WTC11 (cell line): ENCODE measurements at regions not wholly inside any gene's neighbourhood (a gene's known extent, or its start where the extent isn't known, plus 50 kb on each side); places are given as distances from the start of the nearest gene placed in this dataset.

ENCODE experiments used
- ATAC-seq: fragments of 200-7000 bp; cut with Tn5 transposase; 2 replicates; pipeline ENCODE4 v1.10.0; 2021; ENCODE audit warnings: mild to moderate bottlenecking, moderate library complexity
- CTCF ChIA-PET: fragments of 300-600 bp; sonication (Branson Sonifier 250); formaldehyde crosslinking; loops from one replicate; lab custom pipeline; 2021; ENCODE audit warnings: antibody characterized with exemption; lab: Charles Lee
- POLR2A ChIA-PET: fragments of 350-600 bp; sonication (Branson Sonifier 250); formaldehyde crosslinking; loops from one replicate; lab custom pipeline; 2021; ENCODE audit warnings: antibody characterized with exemption; lab: Charles Lee
- DNase-seq: peaks from one replicate; pipeline ENCODE4 v3.0.0; 2021; ENCODE audit warnings: low spot score
- H3K27ac Mint-ChIP-seq: 2 replicates; pipeline ENCODE4 v1.8.0; 2021; ENCODE audit warnings: mixed read lengths
- H3K27me3 Mint-ChIP-seq: 2 replicates; pipeline ENCODE4 v1.8.0; 2021; ENCODE audit warnings: low read depth, mild to moderate bottlenecking, moderate library complexity, mixed read lengths
- H3K36me3 Mint-ChIP-seq: 2 replicates; pipeline ENCODE4 v1.8.0; 2021; ENCODE audit warnings: mixed read lengths
- H3K4me1 Mint-ChIP-seq: 2 replicates; pipeline ENCODE4 v1.8.0; 2022; ENCODE audit warnings: mixed read lengths
- H3K4me3 Mint-ChIP-seq: 2 replicates; pipeline ENCODE4 v1.8.0; 2021; ENCODE audit warnings: mild to moderate bottlenecking, moderate library complexity, mixed read lengths
- H3K9me3 Mint-ChIP-seq: 2 replicates; pipeline ENCODE4 v1.8.0; 2021; ENCODE audit warnings: mixed read lengths
- CREB1 ChIP-seq: sonication (generic); formaldehyde crosslinking; IDR thresholded peaks from 2 replicates; pipeline ENCODE4 v1.8.0; 2023; ENCODE audit warnings: mild to moderate bottlenecking, missing genetic modification reagents
- CREM ChIP-seq: sonication (generic); formaldehyde crosslinking; IDR thresholded peaks from 2 replicates; pipeline ENCODE4 v1.8.1; 2022; ENCODE audit warnings: mild to moderate bottlenecking, missing genetic modification reagents, moderate library complexity
- FOXP1 ChIP-seq: sonication (generic); formaldehyde crosslinking; IDR thresholded peaks from 2 replicates; pipeline ENCODE4 v1.8.0; 2022; ENCODE audit warnings: missing genetic modification reagents, mild to moderate bottlenecking, moderate library complexity, borderline replicate concordance
- GRHL2 ChIP-seq: fragments of 250-450 bp; sonication (Bioruptor Pico); IDR thresholded peaks from 2 replicates; pipeline ENCODE4 v1.8.0; 2022; ENCODE audit warnings: mild to moderate bottlenecking, moderate library complexity; ENCODE audit not compliant: insufficient replicate concordance, severe bottlenecking
- HMGA2 ChIP-seq: fragments of 250-450 bp; sonication (Bioruptor Pico); IDR thresholded peaks from 2 replicates; pipeline ENCODE4 v1.4.0; 2021; ENCODE audit warnings: mild to moderate bottlenecking, moderate library complexity
- NR2C2 ChIP-seq: sonication (generic); formaldehyde crosslinking; IDR thresholded peaks from 2 replicates; pipeline ENCODE4 v1.8.0; 2022; ENCODE audit warnings: mild to moderate bottlenecking, missing genetic modification reagents
- SMAD4 ChIP-seq: sonication (generic); formaldehyde crosslinking; IDR thresholded peaks from 2 replicates; pipeline ENCODE4 v1.8.0; 2022; ENCODE audit warnings: mild to moderate bottlenecking, missing genetic modification reagents
- SOX15 ChIP-seq: fragments of 250-450 bp; sonication (Bioruptor Pico); IDR thresholded peaks from 2 replicates; pipeline ENCODE4 v1.9.0; 2021; ENCODE audit warnings: mild to moderate bottlenecking
- TCF7 ChIP-seq: sonication (generic); formaldehyde crosslinking; IDR thresholded peaks from 2 replicates; pipeline ENCODE4 v1.8.0; 2022; ENCODE audit warnings: mild to moderate bottlenecking, low read depth, missing genetic modification reagents, moderate library complexity
- ZBTB21 ChIP-seq: sonication (generic); formaldehyde crosslinking; IDR thresholded peaks from 2 replicates; pipeline ENCODE4 v1.8.1; 2023; ENCODE audit warnings: mild to moderate bottlenecking, missing genetic modification reagents, borderline replicate concordance
- ZNF232 ChIP-seq: sonication (generic); formaldehyde crosslinking; IDR thresholded peaks from 2 replicates; pipeline ENCODE4 v1.8.0; 2022; ENCODE audit warnings: mild to moderate bottlenecking, missing genetic modification reagents
- ZNF671 ChIP-seq: fragments of 250-450 bp; sonication (Bioruptor Pico); IDR thresholded peaks from 2 replicates; pipeline ENCODE4 v1.8.0; 2021; ENCODE audit warnings: mild to moderate bottlenecking
- TF ChIP-seq, protein P1 (sequence below): sonication (generic); formaldehyde crosslinking; IDR thresholded peaks from 2 replicates; pipeline ENCODE4 v1.8.1; 2023; ENCODE audit warnings: mild to moderate bottlenecking, missing genetic modification reagents, moderate library complexity
- TF ChIP-seq, protein P2 (sequence below): sonication (generic); formaldehyde crosslinking; IDR thresholded peaks from 2 replicates; pipeline ENCODE4 v1.8.0; 2022; ENCODE audit warnings: missing genetic modification reagents
- TF ChIP-seq, protein P3 (sequence below): fragments of 250-450 bp; sonication (Bioruptor Pico); IDR thresholded peaks from 2 replicates; pipeline ENCODE4 v2.1.2; 2022; ENCODE audit warnings: mild to moderate bottlenecking, moderate library complexity
- TF ChIP-seq, protein P4 (sequence below): sonication (generic); formaldehyde crosslinking; IDR thresholded peaks from 2 replicates; pipeline ENCODE4 v1.8.1; 2023; ENCODE audit warnings: mild to moderate bottlenecking, missing genetic modification reagents, borderline replicate concordance
- TF ChIP-seq, protein P5 (sequence below): sonication (generic); formaldehyde crosslinking; IDR thresholded peaks from 2 replicates; pipeline ENCODE4 v1.8.0; 2023; ENCODE audit warnings: missing genetic modification reagents
- TF ChIP-seq, protein P6 (sequence below): fragments of 200-600 bp; IDR thresholded peaks from 2 replicates; pipeline ENCODE4 v1.8.0; 2022; ENCODE audit warnings: antibody characterized with exemption

DNA sequence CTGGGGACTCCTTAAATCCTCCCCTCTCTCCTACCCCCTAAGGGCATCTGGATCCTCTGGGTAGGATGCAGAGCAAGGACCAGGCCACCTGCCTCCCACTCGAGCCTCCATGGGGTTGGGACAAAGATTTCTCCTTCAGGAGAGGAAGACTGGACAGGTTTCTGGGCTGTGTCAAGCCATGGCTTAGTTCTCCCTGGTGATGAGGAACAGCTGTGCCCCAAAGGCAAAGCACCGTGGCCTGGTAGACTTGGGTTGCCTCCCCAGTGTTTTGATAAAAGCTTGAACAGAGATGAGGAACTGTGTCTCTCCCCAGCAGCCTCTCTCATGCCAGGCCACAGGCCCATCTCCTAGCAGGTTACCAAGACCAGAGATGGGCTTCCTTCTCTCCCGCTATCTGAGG is 238.3 kb downstream of the WDR11 start:
- CTCF ChIA-PET, result interaction anchor here (1.8 kb wide), 1 partner anchor 140 kb away, joined by 7 read pairs; no protein-coding TSS in a partner anchor
- TF ChIP-seq, protein P1, sequence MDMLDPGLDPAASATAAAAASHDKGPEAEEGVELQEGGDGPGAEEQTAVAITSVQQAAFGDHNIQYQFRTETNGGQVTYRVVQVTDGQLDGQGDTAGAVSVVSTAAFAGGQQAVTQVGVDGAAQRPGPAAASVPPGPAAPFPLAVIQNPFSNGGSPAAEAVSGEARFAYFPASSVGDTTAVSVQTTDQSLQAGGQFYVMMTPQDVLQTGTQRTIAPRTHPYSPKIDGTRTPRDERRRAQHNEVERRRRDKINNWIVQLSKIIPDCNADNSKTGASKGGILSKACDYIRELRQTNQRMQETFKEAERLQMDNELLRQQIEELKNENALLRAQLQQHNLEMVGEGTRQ (CRISPR knock-in tag), result no peak
- no peak for TF ChIP-seq CREM (CRISPR knock-in tag)
- TF ChIP-seq SMAD4, result no peak
- TF ChIP-seq FOXP1 (CRISPR knock-in tag), result no peak
- TF ChIP-seq, protein P2, sequence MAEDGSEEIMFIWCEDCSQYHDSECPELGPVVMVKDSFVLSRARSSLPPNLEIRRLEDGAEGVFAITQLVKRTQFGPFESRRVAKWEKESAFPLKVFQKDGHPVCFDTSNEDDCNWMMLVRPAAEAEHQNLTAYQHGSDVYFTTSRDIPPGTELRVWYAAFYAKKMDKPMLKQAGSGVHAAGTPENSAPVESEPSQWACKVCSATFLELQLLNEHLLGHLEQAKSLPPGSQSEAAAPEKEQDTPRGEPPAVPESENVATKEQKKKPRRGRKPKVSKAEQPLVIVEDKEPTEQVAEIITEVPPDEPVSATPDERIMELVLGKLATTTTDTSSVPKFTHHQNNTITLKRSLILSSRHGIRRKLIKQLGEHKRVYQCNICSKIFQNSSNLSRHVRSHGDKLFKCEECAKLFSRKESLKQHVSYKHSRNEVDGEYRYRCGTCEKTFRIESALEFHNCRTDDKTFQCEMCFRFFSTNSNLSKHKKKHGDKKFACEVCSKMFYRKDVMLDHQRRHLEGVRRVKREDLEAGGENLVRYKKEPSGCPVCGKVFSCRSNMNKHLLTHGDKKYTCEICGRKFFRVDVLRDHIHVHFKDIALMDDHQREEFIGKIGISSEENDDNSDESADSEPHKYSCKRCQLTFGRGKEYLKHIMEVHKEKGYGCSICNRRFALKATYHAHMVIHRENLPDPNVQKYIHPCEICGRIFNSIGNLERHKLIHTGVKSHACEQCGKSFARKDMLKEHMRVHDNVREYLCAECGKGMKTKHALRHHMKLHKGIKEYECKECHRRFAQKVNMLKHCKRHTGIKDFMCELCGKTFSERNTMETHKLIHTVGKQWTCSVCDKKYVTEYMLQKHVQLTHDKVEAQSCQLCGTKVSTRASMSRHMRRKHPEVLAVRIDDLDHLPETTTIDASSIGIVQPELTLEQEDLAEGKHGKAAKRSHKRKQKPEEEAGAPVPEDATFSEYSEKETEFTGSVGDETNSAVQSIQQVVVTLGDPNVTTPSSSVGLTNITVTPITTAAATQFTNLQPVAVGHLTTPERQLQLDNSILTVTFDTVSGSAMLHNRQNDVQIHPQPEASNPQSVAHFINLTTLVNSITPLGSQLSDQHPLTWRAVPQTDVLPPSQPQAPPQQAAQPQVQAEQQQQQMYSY (CRISPR knock-in tag), result no peak
- TF ChIP-seq, protein P3, sequence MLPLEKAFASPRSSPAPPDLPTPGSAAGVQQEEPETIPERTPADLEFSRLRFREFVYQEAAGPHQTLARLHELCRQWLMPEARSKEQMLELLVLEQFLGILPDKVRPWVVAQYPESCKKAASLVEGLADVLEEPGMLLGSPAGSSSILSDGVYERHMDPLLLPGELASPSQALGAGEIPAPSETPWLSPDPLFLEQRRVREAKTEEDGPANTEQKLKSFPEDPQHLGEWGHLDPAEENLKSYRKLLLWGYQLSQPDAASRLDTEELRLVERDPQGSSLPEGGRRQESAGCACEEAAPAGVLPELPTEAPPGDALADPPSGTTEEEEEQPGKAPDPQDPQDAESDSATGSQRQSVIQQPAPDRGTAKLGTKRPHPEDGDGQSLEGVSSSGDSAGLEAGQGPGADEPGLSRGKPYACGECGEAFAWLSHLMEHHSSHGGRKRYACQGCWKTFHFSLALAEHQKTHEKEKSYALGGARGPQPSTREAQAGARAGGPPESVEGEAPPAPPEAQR, result no peak
- TF ChIP-seq CREB1 (CRISPR knock-in tag), result no peak
- TF ChIP-seq HMGA2 (CRISPR knock-in tag), result no peak
- no peak for TF ChIP-seq ZNF671 (CRISPR knock-in tag)
- no peak for TF ChIP-seq TCF7 (CRISPR knock-in tag)
- TF ChIP-seq, protein P4, sequence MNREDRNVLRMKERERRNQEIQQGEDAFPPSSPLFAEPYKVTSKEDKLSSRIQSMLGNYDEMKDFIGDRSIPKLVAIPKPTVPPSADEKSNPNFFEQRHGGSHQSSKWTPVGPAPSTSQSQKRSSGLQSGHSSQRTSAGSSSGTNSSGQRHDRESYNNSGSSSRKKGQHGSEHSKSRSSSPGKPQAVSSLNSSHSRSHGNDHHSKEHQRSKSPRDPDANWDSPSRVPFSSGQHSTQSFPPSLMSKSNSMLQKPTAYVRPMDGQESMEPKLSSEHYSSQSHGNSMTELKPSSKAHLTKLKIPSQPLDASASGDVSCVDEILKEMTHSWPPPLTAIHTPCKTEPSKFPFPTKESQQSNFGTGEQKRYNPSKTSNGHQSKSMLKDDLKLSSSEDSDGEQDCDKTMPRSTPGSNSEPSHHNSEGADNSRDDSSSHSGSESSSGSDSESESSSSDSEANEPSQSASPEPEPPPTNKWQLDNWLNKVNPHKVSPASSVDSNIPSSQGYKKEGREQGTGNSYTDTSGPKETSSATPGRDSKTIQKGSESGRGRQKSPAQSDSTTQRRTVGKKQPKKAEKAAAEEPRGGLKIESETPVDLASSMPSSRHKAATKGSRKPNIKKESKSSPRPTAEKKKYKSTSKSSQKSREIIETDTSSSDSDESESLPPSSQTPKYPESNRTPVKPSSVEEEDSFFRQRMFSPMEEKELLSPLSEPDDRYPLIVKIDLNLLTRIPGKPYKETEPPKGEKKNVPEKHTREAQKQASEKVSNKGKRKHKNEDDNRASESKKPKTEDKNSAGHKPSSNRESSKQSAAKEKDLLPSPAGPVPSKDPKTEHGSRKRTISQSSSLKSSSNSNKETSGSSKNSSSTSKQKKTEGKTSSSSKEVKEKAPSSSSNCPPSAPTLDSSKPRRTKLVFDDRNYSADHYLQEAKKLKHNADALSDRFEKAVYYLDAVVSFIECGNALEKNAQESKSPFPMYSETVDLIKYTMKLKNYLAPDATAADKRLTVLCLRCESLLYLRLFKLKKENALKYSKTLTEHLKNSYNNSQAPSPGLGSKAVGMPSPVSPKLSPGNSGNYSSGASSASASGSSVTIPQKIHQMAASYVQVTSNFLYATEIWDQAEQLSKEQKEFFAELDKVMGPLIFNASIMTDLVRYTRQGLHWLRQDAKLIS, result no peak
- POLR2A ChIA-PET, result no interaction called here
- Mint-ChIP-seq H3K4me1 (no peaks in the 10 kb centered on the region), H3K27ac (no peak overlapping the region), H3K36me3 (no peaks in the 10 kb centered on the region), H3K27me3 (no peaks in the 10 kb centered on the region), H3K9me3 (peaks cover 4% of the 10 kb centered on the region; the same call in 1 of the 2 replicates), H3K4me3 (no peak overlapping the region)
- DNase-seq, result no peak
- ATAC-seq, result no peak

DNA sequence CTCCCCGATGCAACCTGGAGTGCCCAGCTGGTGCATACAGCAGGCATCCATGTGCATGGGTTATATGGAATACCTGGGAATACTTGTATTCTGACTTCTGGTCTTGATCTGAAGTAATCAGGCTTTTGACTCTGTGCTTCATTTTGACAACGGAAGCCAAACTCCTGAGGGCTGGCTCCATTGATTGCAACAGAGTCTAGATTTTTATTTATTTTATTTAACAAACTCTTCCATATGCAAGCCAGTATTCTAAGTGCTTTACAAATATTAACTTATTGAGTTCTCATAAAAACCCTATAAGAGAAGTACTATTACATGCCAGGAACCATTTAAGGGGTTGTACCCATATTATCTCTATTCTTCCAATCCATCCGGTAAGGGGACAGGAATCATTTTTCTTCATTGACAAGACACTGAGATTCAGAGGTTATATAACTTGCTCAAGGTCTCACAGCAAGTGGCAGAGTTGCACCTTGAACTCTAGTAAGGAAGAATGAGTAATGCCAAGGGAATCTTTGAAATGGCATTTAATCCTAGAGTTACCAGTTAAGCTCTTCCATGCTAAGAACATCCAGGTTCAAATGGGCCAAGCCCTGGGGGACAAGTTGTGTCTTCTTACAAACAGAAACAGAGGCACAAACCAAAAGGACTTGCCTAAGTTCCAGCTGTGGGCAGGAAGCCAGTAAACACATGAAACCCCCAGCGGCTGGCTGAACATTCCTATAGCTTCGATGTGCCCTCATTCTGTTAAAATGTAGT is 241.0 kb downstream of the WDR11 start:
- POLR2A ChIA-PET, result no interaction called here
- CTCF ChIA-PET, result no interaction called here
- Mint-ChIP-seq H3K36me3 (no peaks in the 10 kb centered on the region), H3K27ac (no peak overlapping the region), H3K27me3 (no peaks in the 10 kb centered on the region), H3K4me3 (no peak overlapping the region), H3K4me1 (no peaks in the 10 kb centered on the region), H3K9me3 (peaks cover 8% of the 10 kb centered on the region; the same call in 1 of the 2 replicates)
- DNase-seq, result no peak
- no peak for ATAC-seq
- TF ChIP-seq, protein P4, result no peak
- TF ChIP-seq NR2C2 (CRISPR knock-in tag) (no peak), GRHL2 (CRISPR knock-in tag) (no peak), FOXP1 (CRISPR knock-in tag) (no peak), ZBTB21 (CRISPR knock-in tag) (no peak), SOX15 (CRISPR knock-in tag) (no peak), ZNF232 (CRISPR knock-in tag) (no peak)
- TF ChIP-seq, protein P5, sequence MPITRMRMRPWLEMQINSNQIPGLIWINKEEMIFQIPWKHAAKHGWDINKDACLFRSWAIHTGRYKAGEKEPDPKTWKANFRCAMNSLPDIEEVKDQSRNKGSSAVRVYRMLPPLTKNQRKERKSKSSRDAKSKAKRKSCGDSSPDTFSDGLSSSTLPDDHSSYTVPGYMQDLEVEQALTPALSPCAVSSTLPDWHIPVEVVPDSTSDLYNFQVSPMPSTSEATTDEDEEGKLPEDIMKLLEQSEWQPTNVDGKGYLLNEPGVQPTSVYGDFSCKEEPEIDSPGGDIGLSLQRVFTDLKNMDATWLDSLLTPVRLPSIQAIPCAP (CRISPR knock-in tag), result no peak
- TF ChIP-seq, protein P6, sequence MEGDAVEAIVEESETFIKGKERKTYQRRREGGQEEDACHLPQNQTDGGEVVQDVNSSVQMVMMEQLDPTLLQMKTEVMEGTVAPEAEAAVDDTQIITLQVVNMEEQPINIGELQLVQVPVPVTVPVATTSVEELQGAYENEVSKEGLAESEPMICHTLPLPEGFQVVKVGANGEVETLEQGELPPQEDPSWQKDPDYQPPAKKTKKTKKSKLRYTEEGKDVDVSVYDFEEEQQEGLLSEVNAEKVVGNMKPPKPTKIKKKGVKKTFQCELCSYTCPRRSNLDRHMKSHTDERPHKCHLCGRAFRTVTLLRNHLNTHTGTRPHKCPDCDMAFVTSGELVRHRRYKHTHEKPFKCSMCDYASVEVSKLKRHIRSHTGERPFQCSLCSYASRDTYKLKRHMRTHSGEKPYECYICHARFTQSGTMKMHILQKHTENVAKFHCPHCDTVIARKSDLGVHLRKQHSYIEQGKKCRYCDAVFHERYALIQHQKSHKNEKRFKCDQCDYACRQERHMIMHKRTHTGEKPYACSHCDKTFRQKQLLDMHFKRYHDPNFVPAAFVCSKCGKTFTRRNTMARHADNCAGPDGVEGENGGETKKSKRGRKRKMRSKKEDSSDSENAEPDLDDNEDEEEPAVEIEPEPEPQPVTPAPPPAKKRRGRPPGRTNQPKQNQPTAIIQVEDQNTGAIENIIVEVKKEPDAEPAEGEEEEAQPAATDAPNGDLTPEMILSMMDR, result no peak
